ENCODE measurements at regions not wholly inside any gene's neighbourhood (a gene's known extent, or its start where the extent isn't known, plus 50 kb on each side); places are given as distances from the start of the nearest gene placed in this dataset.

DNA sequence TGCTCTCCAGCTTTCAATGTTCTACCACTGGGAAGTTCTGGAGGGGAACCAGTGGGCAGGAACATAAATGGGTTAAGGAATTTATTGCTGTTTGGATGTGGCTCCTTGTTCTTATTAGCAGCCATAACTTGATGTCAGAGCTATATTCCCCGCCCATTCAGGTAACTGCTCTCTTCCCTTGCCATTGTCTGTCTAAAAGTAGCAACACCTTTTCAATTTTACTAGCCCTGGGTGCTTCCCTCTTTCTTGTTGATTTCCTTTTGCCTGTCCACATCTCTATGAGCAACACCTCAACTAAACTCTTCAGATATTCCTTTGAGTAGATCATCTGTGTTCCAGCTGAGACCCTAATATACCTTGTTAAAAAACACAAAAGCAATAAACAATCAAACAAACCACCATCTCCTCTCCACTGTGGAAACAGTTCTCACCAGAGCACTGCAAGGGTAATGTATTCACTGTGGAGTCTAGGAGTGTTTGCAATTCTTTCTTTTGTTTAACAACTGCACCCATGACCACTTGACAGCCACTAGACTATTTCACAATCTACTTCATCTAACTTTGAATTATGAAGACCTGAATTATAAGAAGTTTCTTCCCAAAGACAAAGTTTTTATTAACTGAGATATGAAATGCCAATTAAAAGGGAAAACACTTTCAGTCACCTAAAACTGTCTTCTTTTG, 436.7 kb downstream of the IPMK start:
- Histone ChIP-seq H3K4me2 (ENCODE audit: low read depth, low read length) (no peak overlapping the region), H2AFZ (ENCODE audit: low read length) (no peak overlapping the region), H3K4me3 (replicated peaks in 1 of 3; ENCODE audit: insufficient read depth in 1 of 3, low read depth in 2 of 3, low read length in 3 of 3) (no peak overlapping the region), H3K9ac (ENCODE audit: insufficient read depth, low read depth, low read length) (no peak overlapping the region), H3K27me3 (ENCODE audit: control insufficient read depth in 1 of 2, insufficient read depth in 2 of 2, low read length in 2 of 2) (no peaks in the 10 kb centered on the region; a peak in 1 of 5 replicates), H3K27ac (ENCODE audit: extremely low read length, insufficient read depth, low read length) (no peak overlapping the region), H3K4me1 (ENCODE audit: insufficient read depth, low read length) (no peaks in the 10 kb centered on the region), H3K79me2 (ENCODE audit: insufficient read depth, low read length) (no peaks in the 10 kb centered on the region), H3K36me3 (replicated peaks in 1 of 2; ENCODE audit: control insufficient read depth in 1 of 2, insufficient read depth in 2 of 2, low read length in 2 of 2) (no peaks in the 10 kb centered on the region), H3K9me3 (ENCODE audit: low read length) (no peaks in the 10 kb centered on the region), H4K20me1 (ENCODE audit: insufficient read depth, low read length) (no peaks in the 10 kb centered on the region)
- intact Hi-C loops (cut with micrococcal nuclease; ENCODE audit: unreplicated experiment) (no loop called here), in situ Hi-C loops (cut with HindIII; ENCODE audit: extremely low pct_ligation_motif_present, low pct_unique_long_range_greater_than_20kb) (no loop called here)
- CTCF ChIA-PET (ENCODE audit: low intra/inter-chr PET ratio, low total read pairs): no interaction called here
- 0% methylated on average over 1 of the region's 1 CpG for WGBS (ENCODE audit: low lambda C conversion rate)
- BruUV-seq (replicated peaks): no TSS peak
- TF ChIP-seq GTF3A (CRISPR knock-in tag; conservative IDR thresholded peaks at IDR 0.05): no peak
- no peak for TF ChIP-seq ATF2 (CRISPR knock-in tag; IDR thresholded peaks at IDR 0.05)
- TF ChIP-seq ZNF296 (CRISPR knock-in tag; conservative IDR thresholded peaks at IDR 0.05): no peak
- TF ChIP-seq ZNF777 (CRISPR knock-in tag; IDR thresholded peaks at IDR 0.05): no peak
- TF ChIP-seq, protein P1, sequence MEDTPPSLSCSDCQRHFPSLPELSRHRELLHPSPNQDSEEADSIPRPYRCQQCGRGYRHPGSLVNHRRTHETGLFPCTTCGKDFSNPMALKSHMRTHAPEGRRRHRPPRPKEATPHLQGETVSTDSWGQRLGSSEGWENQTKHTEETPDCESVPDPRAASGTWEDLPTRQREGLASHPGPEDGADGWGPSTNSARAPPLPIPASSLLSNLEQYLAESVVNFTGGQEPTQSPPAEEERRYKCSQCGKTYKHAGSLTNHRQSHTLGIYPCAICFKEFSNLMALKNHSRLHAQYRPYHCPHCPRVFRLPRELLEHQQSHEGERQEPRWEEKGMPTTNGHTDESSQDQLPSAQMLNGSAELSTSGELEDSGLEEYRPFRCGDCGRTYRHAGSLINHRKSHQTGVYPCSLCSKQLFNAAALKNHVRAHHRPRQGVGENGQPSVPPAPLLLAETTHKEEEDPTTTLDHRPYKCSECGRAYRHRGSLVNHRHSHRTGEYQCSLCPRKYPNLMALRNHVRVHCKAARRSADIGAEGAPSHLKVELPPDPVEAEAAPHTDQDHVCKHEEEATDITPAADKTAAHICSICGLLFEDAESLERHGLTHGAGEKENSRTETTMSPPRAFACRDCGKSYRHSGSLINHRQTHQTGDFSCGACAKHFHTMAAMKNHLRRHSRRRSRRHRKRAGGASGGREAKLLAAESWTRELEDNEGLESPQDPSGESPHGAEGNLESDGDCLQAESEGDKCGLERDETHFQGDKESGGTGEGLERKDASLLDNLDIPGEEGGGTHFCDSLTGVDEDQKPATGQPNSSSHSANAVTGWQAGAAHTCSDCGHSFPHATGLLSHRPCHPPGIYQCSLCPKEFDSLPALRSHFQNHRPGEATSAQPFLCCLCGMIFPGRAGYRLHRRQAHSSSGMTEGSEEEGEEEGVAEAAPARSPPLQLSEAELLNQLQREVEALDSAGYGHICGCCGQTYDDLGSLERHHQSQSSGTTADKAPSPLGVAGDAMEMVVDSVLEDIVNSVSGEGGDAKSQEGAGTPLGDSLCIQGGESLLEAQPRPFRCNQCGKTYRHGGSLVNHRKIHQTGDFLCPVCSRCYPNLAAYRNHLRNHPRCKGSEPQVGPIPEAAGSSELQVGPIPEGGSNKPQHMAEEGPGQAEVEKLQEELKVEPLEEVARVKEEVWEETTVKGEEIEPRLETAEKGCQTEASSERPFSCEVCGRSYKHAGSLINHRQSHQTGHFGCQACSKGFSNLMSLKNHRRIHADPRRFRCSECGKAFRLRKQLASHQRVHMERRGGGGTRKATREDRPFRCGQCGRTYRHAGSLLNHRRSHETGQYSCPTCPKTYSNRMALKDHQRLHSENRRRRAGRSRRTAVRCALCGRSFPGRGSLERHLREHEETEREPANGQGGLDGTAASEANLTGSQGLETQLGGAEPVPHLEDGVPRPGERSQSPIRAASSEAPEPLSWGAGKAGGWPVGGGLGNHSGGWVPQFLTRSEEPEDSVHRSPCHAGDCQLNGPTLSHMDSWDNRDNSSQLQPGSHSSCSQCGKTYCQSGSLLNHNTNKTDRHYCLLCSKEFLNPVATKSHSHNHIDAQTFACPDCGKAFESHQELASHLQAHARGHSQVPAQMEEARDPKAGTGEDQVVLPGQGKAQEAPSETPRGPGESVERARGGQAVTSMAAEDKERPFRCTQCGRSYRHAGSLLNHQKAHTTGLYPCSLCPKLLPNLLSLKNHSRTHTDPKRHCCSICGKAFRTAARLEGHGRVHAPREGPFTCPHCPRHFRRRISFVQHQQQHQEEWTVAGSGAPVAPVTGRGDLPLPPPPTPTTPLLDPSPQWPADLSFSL (CRISPR knock-in tag; IDR thresholded peaks at IDR 0.05): no peak
- no peak for TF ChIP-seq ZNF879 (CRISPR knock-in tag; IDR thresholded peaks at IDR 0.05)
- no peak for TF ChIP-seq ZNF235 (CRISPR knock-in tag; IDR thresholded peaks at IDR 0.05; ENCODE audit: borderline replicate concordance)
- TF ChIP-seq HIC2 (CRISPR knock-in tag; IDR thresholded peaks at IDR 0.05; ENCODE audit: low read depth): no peak
- TF ChIP-seq, protein P2, sequence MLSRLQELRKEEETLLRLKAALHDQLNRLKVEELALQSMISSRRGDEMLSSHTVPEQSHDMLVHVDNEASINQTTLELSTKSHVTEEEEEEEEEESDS (CRISPR knock-in tag; IDR thresholded peaks at IDR 0.05; ENCODE audit: borderline replicate concordance): no peak
- TF ChIP-seq DMAP1 (CRISPR knock-in tag; IDR thresholded peaks at IDR 0.05): no peak
- TF ChIP-seq LCORL (IDR thresholded peaks at IDR 0.05): no peak
- TF ChIP-seq LCORL (CRISPR knock-in tag; IDR thresholded peaks at IDR 0.05): no peak
- no peak for ATAC-seq
- POLR2A ChIA-PET: no interaction called here
- no peak for FAIRE-seq
- DNase-seq (ENCODE audit: low spot score): no peak

Data from HepG2 (cell line).